ENCODE measurements at regions not wholly inside any gene's neighbourhood (a gene's known extent, or its start where the extent isn't known, plus 50 kb on each side); places are given as distances from the start of the nearest gene placed in this dataset.

GRCh38 chr20:39278230-39278788, 316.2 kb downstream of the DHX35 start:
- H3K4me2 ChIP-seq (ENCODE audit: low read length), result no peak overlapping the region
- no peak overlapping the region for H3K4me3 ChIP-seq (ENCODE audit: low read length)
- H3K27ac ChIP-seq (ENCODE audit: low read length), result no peak overlapping the region
- H4K20me1 ChIP-seq (ENCODE audit: low read length), result no peaks in the 10 kb centered on the region
- DNase-seq (no peak), ATAC-seq (no peak)
- no peak overlapping the region for H2AFZ ChIP-seq (ENCODE audit: low read length)
- H3K79me2 ChIP-seq (ENCODE audit: low read length), result no peaks in the 10 kb centered on the region
- ChIA-PET POLR2A (ENCODE audit: unreplicated experiment) (no interaction called here), CTCF (no interaction called here)
- no peak overlapping the region for H3K9ac ChIP-seq (ENCODE audit: low read length)
- H3K9me2 ChIP-seq (replicated peaks; ENCODE audit: low read length), result no peaks in the 10 kb centered on the region
- H3K36me3 ChIP-seq (ENCODE audit: low read depth, low read length), result no peaks in the 10 kb centered on the region
- no peaks in the 10 kb centered on the region; the same call in 1 of the 2 replicates for H3K27me3 ChIP-seq (ENCODE audit: low read length)
- no peaks in the 10 kb centered on the region for H3F3A ChIP-seq (ENCODE audit: low read length, unreplicated experiment)
- H3K4me1 ChIP-seq (ENCODE audit: insufficient read depth, low read length), result no peaks in the 10 kb centered on the region
- no peak for TF ChIP-seq EZH2phosphoT487 (IDR thresholded peaks at IDR 0.05; ENCODE audit: borderline replicate concordance, low read length)
- TF ChIP-seq EZH2 (IDR thresholded peaks at IDR 0.05; ENCODE audit: low read length, unreplicated experiment), result no peak
- TF ChIP-seq, protein P1, sequence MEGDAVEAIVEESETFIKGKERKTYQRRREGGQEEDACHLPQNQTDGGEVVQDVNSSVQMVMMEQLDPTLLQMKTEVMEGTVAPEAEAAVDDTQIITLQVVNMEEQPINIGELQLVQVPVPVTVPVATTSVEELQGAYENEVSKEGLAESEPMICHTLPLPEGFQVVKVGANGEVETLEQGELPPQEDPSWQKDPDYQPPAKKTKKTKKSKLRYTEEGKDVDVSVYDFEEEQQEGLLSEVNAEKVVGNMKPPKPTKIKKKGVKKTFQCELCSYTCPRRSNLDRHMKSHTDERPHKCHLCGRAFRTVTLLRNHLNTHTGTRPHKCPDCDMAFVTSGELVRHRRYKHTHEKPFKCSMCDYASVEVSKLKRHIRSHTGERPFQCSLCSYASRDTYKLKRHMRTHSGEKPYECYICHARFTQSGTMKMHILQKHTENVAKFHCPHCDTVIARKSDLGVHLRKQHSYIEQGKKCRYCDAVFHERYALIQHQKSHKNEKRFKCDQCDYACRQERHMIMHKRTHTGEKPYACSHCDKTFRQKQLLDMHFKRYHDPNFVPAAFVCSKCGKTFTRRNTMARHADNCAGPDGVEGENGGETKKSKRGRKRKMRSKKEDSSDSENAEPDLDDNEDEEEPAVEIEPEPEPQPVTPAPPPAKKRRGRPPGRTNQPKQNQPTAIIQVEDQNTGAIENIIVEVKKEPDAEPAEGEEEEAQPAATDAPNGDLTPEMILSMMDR (conservative IDR thresholded peaks at IDR 0.05; ENCODE audit: low read depth, low read length), result no peak
- BruUV-seq (replicated peaks), result no TSS peak
- intact Hi-C loops (cut with micrococcal nuclease), result no loop called here
- H3K9me3 ChIP-seq (ENCODE audit: low read length), result no peaks in the 10 kb centered on the region

DNA sequence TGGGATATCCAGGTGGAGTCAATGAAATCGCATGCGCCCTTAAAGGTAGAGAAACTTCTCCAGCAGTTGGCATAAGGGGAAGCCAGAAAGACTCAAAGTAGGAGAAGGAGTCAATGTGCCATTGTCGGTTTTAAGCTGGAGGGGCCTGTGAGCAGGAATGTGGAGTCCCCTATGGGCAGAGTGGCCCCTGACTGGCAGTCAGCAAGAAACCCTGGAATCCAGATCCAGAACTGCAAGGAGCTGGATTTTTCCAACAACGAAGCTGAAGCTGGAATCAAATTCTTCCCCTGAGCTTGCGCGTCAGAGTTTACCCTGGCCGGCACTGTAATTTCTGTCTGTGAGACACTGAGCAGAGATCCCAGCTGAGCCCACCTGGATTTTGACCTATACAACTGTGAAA, 315.0 kb downstream of the DHX35 start:
- Histone ChIP-seq H4K20me1 (ENCODE audit: low read length) (no peaks in the 10 kb centered on the region), H3K79me2 (ENCODE audit: low read length) (no peaks in the 10 kb centered on the region), H2AFZ (ENCODE audit: low read length) (no peak overlapping the region), H3K4me1 (ENCODE audit: insufficient read depth, low read length) (no peaks in the 10 kb centered on the region), H3K4me2 (ENCODE audit: low read length) (no peak overlapping the region), H3K27me3 (ENCODE audit: low read length) (no peaks in the 10 kb centered on the region; the same call in 1 of the 2 replicates), H3K36me3 (ENCODE audit: low read depth, low read length) (no peaks in the 10 kb centered on the region), H3K4me3 (ENCODE audit: low read length) (no peak overlapping the region), H3K27ac (ENCODE audit: low read length) (no peak overlapping the region), H3K9ac (ENCODE audit: low read length) (no peak overlapping the region), H3K9me2 (replicated peaks; ENCODE audit: low read length) (no peaks in the 10 kb centered on the region), H3K9me3 (ENCODE audit: low read length) (no peaks in the 10 kb centered on the region), H3F3A (ENCODE audit: low read length, unreplicated experiment) (no peaks in the 10 kb centered on the region)
- ATAC-seq, result no peak
- BruUV-seq (replicated peaks), result no TSS peak
- ChIA-PET CTCF (no interaction called here), POLR2A (ENCODE audit: unreplicated experiment) (no interaction called here)
- TF ChIP-seq, protein P1 (conservative IDR thresholded peaks at IDR 0.05; ENCODE audit: low read depth, low read length), result no peak
- TF ChIP-seq EZH2 (IDR thresholded peaks at IDR 0.05; ENCODE audit: low read length, unreplicated experiment) (no peak), EZH2phosphoT487 (IDR thresholded peaks at IDR 0.05; ENCODE audit: borderline replicate concordance, low read length) (no peak)
- intact Hi-C loops (cut with micrococcal nuclease), result no loop called here
- DNase-seq, result no peak

DNA sequence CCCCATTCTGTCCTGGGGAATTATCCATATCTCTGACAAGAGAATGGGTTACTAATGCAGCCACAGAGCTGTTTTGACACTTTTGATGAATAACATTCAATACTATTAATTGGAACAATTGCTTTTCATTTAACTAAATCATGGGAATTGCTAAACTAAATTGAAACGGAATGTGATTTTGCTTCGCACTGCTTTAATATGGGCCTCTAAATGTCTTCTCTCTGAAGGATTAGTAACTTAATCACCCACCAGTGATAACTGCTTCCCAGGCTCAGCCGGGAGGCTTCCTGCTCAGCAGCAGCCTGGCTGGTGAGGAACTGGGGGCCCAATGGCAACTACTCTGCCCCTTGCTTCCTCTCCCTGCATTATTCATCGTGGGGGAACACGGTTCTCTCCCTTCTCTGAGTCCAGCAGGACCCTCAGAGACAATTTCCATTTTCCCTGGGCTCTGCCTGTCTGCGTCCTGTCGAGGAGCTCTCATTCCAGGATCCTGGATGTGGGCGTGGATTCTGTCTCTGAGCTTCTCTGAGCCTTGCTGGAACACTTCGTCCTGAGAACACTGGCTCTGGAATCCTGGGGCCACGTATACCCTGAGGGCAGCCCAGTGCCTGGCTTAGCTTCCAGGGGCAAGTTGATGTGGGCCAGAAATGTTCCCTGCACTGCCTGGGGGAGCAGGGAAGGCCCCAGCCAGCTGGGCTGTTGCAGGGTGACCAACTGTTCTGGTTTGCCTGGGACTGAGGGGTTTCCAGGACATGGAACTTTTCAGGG, 308.9 kb downstream of the DHX35 start:
- H3K4me2 ChIP-seq (ENCODE audit: low read length), result no peak overlapping the region
- BruUV-seq (replicated peaks), result no TSS peak
- no peak overlapping the region for H3K9ac ChIP-seq (ENCODE audit: low read length)
- no peak overlapping the region for H2AFZ ChIP-seq (ENCODE audit: low read length)
- no peaks in the 10 kb centered on the region for H3F3A ChIP-seq (ENCODE audit: low read length, unreplicated experiment)
- ChIA-PET POLR2A (ENCODE audit: unreplicated experiment) (no interaction called here), CTCF (no interaction called here)
- DNase-seq, result no peak
- no peaks in the 10 kb centered on the region for H3K9me2 ChIP-seq (replicated peaks; ENCODE audit: low read length)
- no peaks in the 10 kb centered on the region for H3K9me3 ChIP-seq (ENCODE audit: low read length)
- H3K4me3 ChIP-seq (ENCODE audit: low read length), result no peak overlapping the region
- H4K20me1 ChIP-seq (ENCODE audit: low read length), result no peaks in the 10 kb centered on the region
- H3K27ac ChIP-seq (ENCODE audit: low read length), result no peak overlapping the region
- no peak for ATAC-seq
- no peaks in the 10 kb centered on the region for H3K79me2 ChIP-seq (ENCODE audit: low read length)
- H3K4me1 ChIP-seq (ENCODE audit: insufficient read depth, low read length), result no peaks in the 10 kb centered on the region
- no peaks in the 10 kb centered on the region for H3K36me3 ChIP-seq (ENCODE audit: low read depth, low read length)
- TF ChIP-seq EZH2phosphoT487 (IDR thresholded peaks at IDR 0.05; ENCODE audit: borderline replicate concordance, low read length) (no peak), EZH2 (IDR thresholded peaks at IDR 0.05; ENCODE audit: low read length, unreplicated experiment) (no peak)
- intact Hi-C loops (cut with micrococcal nuclease), result no loop called here
- H3K27me3 ChIP-seq (ENCODE audit: low read length), result no peaks in the 10 kb centered on the region
